GM12878 (cell line): ENCODE measurements at regions not wholly inside any gene's neighbourhood (a gene's known extent, or its start where the extent isn't known, plus 50 kb on each side); places are given as distances from the start of the nearest gene placed in this dataset.

Source experiments
- CHD4 ChIP-seq: fragments of 200-600 bp; sonication (generic); IDR thresholded peaks from 2 replicates; pipeline ENCODE4 v1.6.1; 2016; ENCODE audit warnings: mild to moderate bottlenecking
- NFXL1 ChIP-seq: fragments of 450-650 bp; IDR thresholded peaks from 2 replicates; pipeline ENCODE4 v1.6.1; 2017; ENCODE audit warnings: antibody characterized with exemption, mild to moderate bottlenecking, borderline replicate concordance
- TF ChIP-seq, protein P1 (sequence below): IDR thresholded peaks from 2 replicates; pipeline ENCODE4 v1.6.1; 2011; ENCODE audit warnings: low read depth, low read length, improper control_type of control experiment, borderline replicate concordance

DNA sequence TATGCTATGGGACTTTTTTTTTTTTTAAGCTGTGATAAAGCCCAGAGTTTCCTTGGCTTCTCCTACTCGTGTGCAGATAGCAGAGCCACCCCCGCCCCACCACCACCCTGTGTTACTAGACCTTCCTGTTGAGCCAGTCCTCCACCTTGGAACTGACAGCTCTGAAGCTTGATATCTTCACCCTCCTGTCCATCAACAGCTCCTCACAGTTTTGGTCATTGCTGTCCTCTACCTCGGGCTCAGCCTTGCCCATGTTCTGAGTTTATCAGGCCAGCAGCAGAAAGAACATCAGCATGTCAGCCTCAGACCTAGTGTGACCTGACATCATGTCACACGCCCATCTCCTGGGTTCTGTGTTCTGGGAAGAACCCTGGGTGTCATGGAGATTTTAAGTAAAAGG, 167.1 kb upstream of the RAI14 start:
- TF ChIP-seq, protein P1, sequence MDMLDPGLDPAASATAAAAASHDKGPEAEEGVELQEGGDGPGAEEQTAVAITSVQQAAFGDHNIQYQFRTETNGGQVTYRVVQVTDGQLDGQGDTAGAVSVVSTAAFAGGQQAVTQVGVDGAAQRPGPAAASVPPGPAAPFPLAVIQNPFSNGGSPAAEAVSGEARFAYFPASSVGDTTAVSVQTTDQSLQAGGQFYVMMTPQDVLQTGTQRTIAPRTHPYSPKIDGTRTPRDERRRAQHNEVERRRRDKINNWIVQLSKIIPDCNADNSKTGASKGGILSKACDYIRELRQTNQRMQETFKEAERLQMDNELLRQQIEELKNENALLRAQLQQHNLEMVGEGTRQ = no peak
- TF ChIP-seq NFXL1 (no peak), CHD4 (no peak)
